G401 (cell line): ENCODE measurements at regions not wholly inside any gene's neighbourhood (a gene's known extent, or its start where the extent isn't known, plus 50 kb on each side); places are given as distances from the start of the nearest gene placed in this dataset.
"Not testable (repeated sequence)": the region's sequence is repeated elsewhere in the genome, so short reads cannot be mapped to it uniquely, and the experiment has no call there.

ENCODE experiments used
- DNase-seq: peaks from one replicate; pipeline ENCODE4 v3.0.0-alpha.2; 2015; ENCODE audit warnings: low spot score
- in situ Hi-C: cut with HindIII; loops from 2 replicates; pipeline ENCODE4 v1.10.0; 2016; ENCODE audit warnings: low sequenced_read_pairs, mixed read lengths

DNA sequence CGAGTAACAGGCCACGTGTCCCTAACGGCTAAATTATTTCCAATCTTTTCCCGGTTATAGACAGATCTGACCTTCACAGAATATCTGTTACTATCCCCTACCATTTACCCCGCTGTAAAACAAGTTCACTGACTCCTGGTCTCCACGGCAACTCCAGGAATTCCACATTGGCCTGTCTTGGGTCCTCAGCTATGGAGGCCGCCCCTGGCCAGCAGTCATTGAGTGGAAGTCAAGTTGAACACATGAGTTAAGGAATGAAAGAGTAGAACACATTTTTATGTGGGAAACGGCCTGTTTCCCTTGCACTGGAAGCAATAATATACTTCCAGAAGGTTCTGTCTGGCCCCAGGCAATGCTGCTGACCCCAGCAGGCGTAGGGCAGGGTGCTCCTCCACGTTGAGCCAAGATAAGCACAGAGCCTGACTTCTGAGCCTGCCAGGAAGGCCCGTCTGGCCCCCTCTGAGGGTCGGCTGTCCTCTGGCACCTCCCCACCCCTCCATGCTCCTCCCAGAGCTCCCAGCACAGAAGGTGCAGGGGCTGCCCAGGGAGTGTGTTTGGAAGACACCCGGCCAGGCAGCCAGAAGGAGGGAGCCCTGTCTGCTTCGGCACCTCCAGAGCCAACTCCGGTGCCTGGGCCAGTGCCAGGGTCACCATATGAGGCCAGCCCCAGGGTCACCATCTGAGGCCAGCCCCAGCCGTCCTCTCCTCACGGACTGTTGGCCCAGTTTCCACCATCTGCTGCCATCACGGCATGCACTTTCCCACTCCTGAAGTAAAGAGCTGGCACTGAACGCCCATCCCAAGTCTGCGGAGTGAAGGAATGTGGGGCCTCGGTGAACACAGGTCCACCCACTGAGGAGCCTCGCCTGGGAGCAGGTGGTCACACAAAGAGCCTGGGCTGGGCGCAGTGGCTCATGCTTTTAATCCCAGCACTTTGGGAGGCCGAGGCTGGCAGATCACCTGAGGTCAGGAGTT lies 813.2 kb downstream of the BRD1 start:
- in situ Hi-C loops = no loop called here
- peak; percentile 88 for DNase-seq

DNA sequence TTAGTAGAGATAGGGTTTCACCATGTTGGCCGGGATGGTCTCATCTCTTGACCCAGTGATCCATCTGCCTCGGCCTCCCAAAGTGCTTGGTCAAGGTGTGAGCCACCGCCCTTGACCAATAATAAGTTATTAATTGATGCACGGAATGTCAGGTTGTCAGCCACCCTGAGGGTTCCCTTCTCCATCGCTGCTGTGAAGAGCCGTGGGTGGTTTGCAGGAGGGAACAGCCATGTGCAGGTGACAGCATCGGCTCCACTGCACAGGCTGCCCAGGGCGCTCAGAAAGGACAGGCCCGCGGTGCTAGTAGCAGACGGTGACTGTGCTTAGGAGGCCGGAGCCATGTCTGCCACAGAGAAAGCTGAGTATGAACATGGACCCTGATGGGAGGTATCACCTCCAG lies 814.0 kb downstream of the BRD1 start:
- in situ Hi-C loops = no loop called here
- DNase-seq = no peak

DNA sequence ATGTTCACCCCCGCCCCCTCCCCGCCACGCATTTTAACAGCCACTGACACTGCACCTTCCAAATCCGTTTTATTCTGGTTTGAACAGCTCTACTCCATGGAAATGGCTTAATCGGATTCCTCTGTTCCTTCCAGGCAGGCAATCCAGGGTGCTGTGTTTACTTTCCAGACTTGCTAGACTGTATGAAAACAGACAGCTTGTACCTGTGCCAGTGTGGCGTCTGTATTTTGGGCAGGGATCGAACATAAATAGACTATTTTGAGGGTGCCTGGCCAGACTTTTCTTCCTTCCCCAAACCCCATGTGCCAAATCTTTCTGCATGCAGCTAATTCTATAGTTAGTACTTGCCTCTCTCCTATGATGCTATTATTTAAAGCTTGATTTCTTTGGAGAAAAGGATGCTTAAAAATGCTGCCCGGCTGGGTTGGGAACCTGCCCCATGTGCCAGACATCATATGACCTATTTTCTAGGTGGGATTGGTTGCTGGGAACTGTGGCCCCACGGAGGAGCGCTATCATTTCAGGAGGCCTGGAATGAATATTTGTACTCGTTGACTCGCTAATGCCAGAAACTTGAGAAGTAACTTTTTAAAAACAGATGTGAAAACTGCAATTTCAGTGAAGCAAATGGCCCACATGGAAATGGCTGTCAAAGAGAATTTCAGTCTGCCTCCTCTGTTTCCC lies 814.8 kb downstream of the BRD1 start:
- no peak for DNase-seq
- in situ Hi-C loops = no loop called here

DNA sequence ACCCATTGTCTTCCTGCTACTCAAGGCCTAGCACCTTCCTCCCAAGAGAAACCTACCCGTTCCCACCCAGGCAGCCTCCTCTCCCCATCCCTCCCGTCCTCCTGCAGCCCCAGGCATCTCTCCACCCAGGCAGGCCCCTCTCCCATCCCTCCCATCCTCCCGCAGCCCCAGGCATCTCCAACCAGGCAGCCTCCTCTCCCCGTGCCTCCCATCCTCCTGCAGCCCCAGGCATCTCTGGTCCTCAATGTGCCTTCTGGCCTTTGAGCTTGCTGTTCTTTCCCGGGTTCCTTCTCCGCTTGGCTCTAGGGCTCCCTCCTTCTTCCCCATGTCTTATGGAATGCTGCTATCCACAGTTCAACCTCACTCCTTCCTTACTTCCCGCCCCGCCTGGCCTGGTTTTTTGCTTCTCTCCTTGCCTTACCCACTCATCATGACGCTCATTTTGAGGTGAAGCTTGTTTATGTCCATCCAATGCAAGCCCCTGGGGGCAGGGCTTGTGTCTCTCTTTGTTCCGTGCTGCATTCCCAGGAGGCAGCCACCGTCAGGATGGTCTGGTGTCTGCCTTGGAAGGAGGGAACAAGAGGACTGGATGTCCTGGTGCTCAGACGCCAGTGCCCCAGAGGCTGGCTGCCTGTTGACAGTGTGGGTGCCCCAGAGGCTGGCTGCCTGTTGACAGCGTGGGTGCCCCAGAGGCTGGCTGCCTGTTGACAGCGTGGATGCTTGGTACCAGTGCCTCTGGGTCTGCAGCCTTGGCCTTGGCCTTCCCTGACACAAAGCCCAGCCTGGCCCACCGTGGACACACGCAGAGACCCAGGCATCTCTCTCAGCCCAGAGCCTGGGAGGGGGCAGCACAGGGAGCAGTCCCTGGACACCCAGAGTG lies 815.7 kb downstream of the BRD1 start:
- in situ Hi-C loops = no loop called here
- no peak for DNase-seq

DNA sequence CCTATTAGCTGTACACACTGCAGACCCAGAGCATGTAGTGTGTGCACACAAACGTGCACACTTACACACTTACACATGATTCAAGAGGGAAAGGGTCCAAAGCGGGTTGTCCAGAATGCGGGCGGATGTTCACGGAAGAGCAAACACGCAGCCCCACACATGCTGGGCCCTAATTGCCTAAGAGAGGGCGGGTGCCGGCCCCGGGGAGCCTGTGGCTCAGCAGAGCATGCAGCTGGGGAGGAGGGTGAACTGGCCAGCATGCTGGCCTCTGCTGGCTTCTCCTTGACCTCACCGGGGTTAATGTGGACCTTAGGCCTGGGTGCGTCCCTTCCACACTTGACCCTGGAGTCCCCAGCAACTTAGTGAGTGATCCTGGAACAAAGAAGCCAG lies 816.3 kb downstream of the BRD1 start:
- in situ Hi-C loops = no loop called here
- no peak for DNase-seq

DNA sequence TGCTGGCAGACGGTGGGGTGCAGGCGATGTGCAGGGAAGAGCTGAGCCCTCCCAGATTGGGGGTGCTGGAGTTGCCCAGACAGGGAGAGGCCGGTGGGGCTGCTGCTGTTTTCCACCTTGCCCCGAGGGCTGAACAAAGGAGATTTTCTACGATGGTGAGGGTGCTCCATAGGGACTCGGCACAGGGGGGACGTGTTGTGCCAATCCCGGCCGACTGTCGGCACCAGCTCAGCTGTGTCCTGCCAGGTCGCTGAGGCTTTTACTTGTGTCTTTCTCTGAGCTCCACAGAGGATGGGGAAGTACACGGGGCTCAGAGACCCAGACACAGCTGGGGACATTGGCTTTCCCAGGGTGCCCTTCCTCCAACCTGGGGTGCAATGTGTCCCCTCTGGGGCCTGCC lies 816.8 kb downstream of the BRD1 start:
- in situ Hi-C loops = no loop called here
- no peak for DNase-seq

DNA sequence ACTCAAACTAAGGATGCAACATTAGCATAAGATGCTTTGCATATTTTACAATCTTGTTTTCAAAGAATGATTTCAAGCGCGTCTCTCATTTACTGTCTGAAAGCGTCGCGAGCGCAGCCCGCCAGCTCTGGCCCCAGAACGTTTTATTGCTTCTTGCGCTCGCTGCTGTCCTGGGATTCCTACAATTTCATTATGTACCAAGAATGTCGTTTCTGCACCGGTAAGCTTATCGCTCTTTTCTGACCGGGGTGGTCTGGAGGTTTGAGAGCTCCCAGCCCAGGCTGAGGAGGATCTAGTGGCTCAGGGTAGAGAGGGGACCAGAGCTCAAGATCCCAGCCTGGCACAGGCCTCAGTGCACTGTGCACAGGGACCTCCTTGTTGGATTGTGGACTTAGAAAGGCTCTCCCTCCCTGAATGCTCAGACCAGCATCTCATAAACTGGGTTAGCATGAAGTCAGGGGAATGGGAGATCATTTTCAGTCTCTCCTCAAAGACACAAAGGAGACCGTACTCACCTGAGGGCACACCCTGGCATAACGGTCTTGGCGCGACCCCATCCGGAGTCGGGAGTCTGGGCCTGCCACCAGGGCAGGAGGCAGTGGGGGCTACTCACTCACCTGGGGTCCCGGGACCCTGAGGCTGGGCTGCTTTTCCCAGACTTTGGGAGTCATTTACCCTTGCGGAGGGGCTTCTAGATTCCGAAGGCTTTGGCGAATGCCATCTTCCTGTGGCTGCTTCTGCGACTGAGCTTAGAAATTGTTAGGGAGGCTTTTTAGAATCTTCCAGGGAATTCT lies 817.4 kb downstream of the BRD1 start:
- in situ Hi-C loops = no loop called here
- no peak for DNase-seq

DNA sequence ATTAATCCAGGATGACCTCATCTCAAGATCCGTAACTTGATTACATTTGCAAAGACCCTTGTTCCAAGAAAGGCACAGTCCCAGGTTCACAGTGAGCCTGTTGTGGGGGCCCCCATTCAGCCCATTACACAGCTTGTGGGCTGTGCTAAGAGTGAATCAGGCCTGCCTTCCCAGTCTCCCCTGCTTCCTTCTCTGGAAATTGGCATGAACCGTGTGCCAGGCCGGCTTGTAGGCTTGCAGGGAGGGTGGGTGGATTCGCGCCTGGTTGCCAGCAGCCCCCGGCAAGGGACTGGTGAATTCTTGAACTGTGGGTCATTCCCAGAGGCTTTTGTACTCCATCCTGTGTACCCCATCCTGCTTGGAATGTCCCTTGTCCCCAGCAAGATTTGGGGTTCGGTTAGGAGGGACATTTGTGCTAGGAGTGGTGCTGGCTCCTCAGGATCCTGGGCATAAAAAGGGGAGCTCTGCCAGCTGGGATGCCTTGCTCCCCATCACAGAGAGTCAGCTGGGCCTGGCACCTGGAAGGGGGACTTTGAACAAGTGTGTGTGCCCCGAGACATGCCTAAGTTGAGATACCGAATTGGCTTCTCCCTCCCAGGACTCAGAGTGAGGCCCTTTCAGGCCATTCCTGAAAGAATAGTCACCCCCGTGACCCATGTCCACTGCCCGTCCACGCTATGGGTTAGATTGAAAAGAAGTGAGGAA lies 818.2 kb downstream of the BRD1 start:
- in situ Hi-C loops = no loop called here
- no peak for DNase-seq

DNA sequence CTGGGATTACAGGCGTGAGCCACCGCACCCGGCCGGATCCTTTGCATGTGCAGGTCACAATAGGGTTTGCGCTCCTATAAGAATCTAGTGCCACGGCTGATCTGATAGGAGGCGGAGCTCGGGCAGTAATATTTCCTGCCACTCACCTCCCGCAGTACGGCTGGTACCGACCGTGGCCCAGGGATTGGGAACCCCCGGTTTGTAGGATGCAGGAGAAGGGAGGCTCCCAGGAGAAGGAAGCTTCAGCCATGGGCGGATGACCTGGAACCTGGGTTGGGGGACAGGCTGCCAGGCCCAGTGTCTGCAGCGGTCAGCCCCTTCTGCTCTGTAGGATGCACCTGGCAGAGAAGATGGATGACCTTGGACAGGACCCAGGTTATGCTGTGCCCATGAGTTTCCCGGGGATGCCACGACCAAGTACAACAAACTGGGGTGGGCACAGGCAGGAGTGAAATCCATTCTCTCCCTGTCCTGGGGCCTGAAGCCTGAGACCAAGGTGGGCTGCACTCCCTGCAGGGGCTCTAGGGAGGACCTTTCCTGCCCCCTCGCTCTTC lies 818.9 kb downstream of the BRD1 start:
- DNase-seq = no peak
- in situ Hi-C loops = no loop called here

DNA sequence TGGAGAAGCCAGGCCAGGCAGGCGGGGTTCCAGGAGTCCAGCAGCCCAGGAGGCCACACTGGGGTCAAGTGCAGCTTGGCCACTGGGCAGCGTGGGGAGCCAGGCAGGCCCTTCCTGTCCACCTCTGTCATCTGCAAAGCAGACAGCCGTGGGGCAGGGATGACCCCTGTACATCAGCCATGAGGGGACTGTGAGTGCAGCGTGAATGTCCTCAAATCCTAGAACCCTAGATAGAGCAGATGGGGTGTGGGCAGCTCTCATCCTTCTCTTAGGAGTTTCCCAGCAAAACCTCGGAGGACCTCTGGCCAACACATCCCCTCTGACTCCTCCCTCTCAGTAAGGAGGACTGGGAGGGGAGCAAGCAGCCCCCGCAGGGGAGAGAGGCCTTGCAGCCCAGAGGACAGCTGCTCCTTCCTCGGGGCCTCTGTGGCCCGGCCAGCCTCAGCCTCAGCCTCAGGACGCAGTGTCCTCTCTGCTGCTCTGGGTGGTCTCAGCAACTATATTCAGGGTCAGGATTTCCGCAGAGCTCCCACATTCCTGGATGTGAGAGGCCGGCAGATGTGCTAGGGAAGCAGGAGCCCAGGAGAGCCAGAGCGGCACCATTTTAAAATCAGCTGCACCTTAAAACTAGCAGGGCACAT lies 820.5 kb downstream of the BRD1 start:
- no peak for DNase-seq
- in situ Hi-C loops = no loop called here

DNA sequence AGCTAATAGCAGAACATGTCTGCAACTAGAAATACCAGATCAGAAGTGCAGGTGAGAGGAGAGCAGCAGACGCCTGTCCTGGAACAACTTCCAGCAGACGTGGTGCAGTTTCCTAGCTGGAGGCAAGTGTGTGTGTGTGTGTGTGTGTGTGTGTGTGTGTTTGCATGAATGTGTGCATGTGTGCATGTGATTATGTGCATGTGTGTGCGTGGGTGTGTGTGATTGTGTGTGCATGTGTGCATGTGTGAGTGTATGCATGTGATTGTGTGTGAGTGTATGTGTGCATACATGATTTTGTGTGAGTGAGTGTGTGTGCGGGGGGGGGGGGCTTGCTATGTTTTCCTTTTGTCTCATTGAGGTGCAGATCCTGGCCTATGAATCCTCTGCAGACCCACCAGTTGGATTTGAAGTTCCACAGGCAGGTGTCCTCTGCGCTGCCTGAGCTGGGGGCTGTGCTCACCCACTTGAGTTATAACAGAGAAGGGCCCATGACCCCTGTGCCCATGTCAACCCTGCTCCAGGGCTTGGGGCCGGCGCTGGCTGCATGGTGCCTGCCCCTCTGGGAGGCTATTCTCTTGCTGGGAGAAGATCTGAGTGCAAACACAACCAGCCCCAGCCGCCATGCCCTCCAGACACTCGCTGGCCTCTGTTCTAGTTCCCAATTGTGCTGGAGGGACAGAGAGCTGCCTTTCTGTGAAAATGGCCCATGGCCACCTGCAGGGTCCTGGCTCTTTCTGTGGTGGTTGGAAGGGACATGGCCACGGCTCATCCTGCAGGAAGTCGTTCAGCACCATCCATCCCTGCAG lies 821.3 kb downstream of the BRD1 start:
- no peak for DNase-seq
- in situ Hi-C loops = no loop called here

DNA sequence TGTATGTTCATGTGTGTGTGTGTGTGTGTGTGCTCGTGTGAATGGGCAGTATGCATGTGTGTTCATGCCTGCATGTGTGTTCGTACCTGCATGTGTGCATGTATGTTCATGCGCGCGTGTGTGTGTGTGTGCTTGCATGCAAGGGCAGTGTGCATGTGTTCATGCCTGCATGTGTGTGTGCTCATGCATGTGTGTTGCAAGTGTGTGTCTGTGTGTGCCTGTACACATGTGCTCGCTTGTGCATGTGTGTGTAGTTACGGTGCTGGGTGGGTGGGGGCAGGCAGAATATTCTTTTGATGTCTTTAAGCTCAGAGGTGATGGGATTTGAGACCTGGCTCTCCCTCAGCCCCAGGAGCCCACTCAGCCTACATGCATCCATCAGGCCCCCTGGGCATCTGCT lies 822.1 kb downstream of the BRD1 start:
- no peak for DNase-seq
- in situ Hi-C loops = no loop called here

DNA sequence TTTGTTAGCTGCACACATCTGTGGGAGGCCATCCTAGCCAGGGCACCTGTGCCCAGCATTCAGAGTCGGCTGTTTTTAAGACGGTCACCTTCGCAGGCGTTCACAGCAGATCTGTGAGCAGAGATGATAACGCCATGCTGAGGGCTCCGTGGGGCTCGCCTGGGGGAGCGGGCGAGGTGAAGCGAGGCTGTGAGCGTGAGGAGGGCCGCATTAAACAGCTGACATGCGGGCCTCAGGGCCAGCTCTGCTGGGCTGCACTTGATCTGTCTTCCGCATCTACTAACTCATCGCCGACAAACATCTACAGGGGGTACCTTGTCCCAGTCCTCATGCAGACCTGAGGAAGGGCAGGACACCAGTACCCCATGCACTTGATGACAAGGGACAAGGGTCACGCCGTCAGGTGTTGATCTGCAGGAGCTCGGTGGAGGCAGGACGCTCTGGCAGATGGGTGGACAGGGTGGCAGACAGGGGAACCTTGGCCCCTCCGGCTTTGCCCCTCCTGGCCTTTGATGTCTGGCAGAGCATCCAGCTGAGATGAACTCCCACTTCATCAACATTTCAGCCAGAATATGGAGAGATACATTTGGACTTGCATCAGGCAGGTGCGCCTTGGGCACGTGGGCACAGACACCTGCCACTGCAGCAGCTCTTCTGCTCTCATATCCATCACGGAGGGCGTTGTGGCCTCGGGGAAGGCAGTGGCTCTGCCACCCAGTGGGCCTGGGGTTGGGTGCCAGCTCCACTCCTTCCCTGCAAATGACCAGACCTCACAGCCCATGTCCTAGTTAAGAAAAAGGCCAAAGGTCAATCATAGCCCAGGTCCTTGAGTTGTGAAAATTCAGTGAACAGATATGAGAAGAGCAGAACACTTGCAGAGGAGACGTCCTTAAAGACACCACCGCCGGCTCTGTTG lies 822.9 kb downstream of the BRD1 start:
- DNase-seq = no peak
- in situ Hi-C loops = no loop called here

DNA sequence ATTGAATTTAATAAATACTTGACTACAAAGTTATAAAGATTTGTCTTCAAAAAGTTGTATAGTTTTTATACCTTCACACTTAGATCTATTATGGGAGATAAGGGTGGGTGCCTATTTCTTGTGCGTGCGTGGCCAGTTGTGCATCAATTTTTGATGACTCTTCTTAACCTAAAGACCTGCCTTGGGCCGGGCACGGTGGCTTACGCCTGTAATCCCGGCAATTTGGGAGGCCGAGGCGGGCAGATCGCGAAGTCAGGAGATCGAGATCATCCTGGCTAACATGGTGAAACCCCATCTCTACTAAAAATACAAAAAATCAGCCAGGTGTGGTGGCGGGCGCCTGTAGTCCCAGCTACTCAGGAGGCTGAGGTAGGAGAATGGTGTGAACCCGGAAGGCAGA lies 830.1 kb downstream of the BRD1 start:
- in situ Hi-C loops, DNase-seq: not testable (repeated sequence)

DNA sequence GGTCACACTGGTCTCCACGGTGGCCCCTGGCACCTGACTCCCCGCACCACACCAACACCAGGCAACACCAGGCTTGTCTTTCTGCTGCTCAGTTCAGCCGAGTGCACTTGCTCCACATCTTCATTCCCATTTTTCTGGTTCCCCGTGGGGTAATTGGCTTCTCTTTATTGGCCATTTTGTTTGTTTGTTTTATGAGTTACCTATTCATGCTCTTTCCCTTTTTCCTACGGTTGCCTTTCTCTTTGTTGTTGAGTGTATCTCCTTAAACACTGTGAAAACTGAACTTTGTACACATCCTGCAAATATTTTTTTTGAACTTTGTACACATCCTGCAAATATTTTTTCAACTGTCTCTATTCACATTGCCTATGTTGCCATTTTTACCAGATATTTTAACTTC lies 834.0 kb downstream of the BRD1 start:
- in situ Hi-C loops = no loop called here
- DNase-seq = no peak

DNA sequence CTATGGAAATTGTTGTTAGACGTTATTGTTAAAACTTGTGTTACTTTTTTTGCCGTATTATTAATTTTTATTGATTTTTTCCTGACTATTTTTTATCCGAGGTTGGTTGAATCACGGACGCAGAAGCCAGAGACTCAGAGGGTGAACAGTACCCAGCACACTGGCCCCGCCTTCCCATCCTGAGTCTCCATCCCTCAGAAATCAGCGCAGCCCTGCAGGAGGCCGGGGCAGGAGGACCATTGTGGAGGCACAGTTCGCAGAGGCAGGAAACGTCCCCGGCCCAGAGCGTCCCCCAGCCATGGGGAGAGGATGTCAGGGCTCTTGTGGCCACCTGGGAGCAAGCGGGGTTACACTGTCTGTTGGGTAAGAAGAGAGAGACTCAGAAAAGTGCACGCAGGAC lies 843.0 kb downstream of the BRD1 start:
- in situ Hi-C loops = no loop called here
- DNase-seq = no peak
